WTC11 (cell line): ENCODE measurements at regions not wholly inside any gene's neighbourhood (a gene's known extent, or its start where the extent isn't known, plus 50 kb on each side); places are given as distances from the start of the nearest gene placed in this dataset.

ENCODE experiments used
- ATAC-seq: fragments of 200-7000 bp; cut with Tn5 transposase; 2 replicates; pipeline ENCODE4 v1.10.0; 2021; ENCODE audit warnings: mild to moderate bottlenecking, moderate library complexity
- CTCF ChIA-PET: fragments of 300-600 bp; sonication (Branson Sonifier 250); formaldehyde crosslinking; loops from one replicate; lab custom pipeline; 2021; ENCODE audit warnings: antibody characterized with exemption; lab: Charles Lee
- POLR2A ChIA-PET: fragments of 350-600 bp; sonication (Branson Sonifier 250); formaldehyde crosslinking; loops from one replicate; lab custom pipeline; 2021; ENCODE audit warnings: antibody characterized with exemption; lab: Charles Lee
- DNase-seq: peaks from one replicate; pipeline ENCODE4 v3.0.0; 2021; ENCODE audit warnings: low spot score
- H3K27ac Mint-ChIP-seq: 2 replicates; pipeline ENCODE4 v1.8.0; 2021; ENCODE audit warnings: mixed read lengths
- H3K27me3 Mint-ChIP-seq: 2 replicates; pipeline ENCODE4 v1.8.0; 2021; ENCODE audit warnings: low read depth, mild to moderate bottlenecking, moderate library complexity, mixed read lengths
- H3K36me3 Mint-ChIP-seq: 2 replicates; pipeline ENCODE4 v1.8.0; 2021; ENCODE audit warnings: mixed read lengths
- H3K4me1 Mint-ChIP-seq: 2 replicates; pipeline ENCODE4 v1.8.0; 2022; ENCODE audit warnings: mixed read lengths
- H3K4me3 Mint-ChIP-seq: 2 replicates; pipeline ENCODE4 v1.8.0; 2021; ENCODE audit warnings: mild to moderate bottlenecking, moderate library complexity, mixed read lengths
- H3K9me3 Mint-ChIP-seq: 2 replicates; pipeline ENCODE4 v1.8.0; 2021; ENCODE audit warnings: mixed read lengths
- ATF1 ChIP-seq: sonication (generic); formaldehyde crosslinking; IDR thresholded peaks from 2 replicates; pipeline ENCODE4 v1.8.1; 2023; ENCODE audit warnings: mild to moderate bottlenecking, moderate library complexity, missing genetic modification reagents
- ATF3 ChIP-seq: sonication (generic); formaldehyde crosslinking; conservative IDR thresholded peaks from 2 replicates; pipeline ENCODE4 v1.8.1; 2022; ENCODE audit warnings: mild to moderate bottlenecking, missing genetic modification reagents
- E2F4 ChIP-seq: sonication (generic); formaldehyde crosslinking; IDR thresholded peaks from 2 replicates; pipeline ENCODE4 v1.8.1; 2022; ENCODE audit warnings: low read depth, mild to moderate bottlenecking, moderate library complexity, missing genetic modification reagents, borderline replicate concordance
- EMX1 ChIP-seq: fragments of 250-450 bp; sonication (Bioruptor Pico); IDR thresholded peaks from 2 replicates; pipeline ENCODE4 v1.8.0; 2021; ENCODE audit warnings: mild to moderate bottlenecking
- ESRRA ChIP-seq: sonication (generic); formaldehyde crosslinking; IDR thresholded peaks from 2 replicates; pipeline ENCODE4 v1.8.1; 2022; ENCODE audit warnings: mild to moderate bottlenecking, missing genetic modification reagents, borderline replicate concordance
- ETV6 ChIP-seq: sonication (generic); formaldehyde crosslinking; IDR thresholded peaks from 2 replicates; pipeline ENCODE4 v1.8.1; 2022; ENCODE audit warnings: mild to moderate bottlenecking, missing genetic modification reagents
- FOXJ3 ChIP-seq: sonication (generic); formaldehyde crosslinking; IDR thresholded peaks from 2 replicates; pipeline ENCODE4 v1.9.0; 2021; ENCODE audit warnings: missing genetic modification reagents, mild to moderate bottlenecking, borderline replicate concordance
- MYBL2 ChIP-seq: sonication (generic); formaldehyde crosslinking; IDR thresholded peaks from 2 replicates; pipeline ENCODE4 v1.8.1; 2023; ENCODE audit warnings: mild to moderate bottlenecking, moderate library complexity, missing genetic modification reagents
- NFATC4 ChIP-seq: fragments of 250-450 bp; sonication (Bioruptor Pico); IDR thresholded peaks from 2 replicates; pipeline ENCODE4 v1.9.0; 2021; ENCODE audit warnings: mild to moderate bottlenecking
- OVOL2 ChIP-seq: fragments of 250-450 bp; sonication (Bioruptor Pico); IDR thresholded peaks from 2 replicates; pipeline ENCODE4 v1.9.0; 2021; ENCODE audit warnings: mild to moderate bottlenecking, borderline replicate concordance
- SMAD3 ChIP-seq: sonication (generic); formaldehyde crosslinking; IDR thresholded peaks from 2 replicates; pipeline ENCODE4 v1.8.0; 2022; ENCODE audit warnings: missing genetic modification reagents, mild to moderate bottlenecking, borderline replicate concordance
- SMAD4 ChIP-seq: sonication (generic); formaldehyde crosslinking; IDR thresholded peaks from 2 replicates; pipeline ENCODE4 v1.8.0; 2022; ENCODE audit warnings: mild to moderate bottlenecking, missing genetic modification reagents
- TCF7 ChIP-seq: sonication (generic); formaldehyde crosslinking; IDR thresholded peaks from 2 replicates; pipeline ENCODE4 v1.8.0; 2022; ENCODE audit warnings: mild to moderate bottlenecking, low read depth, missing genetic modification reagents, moderate library complexity
- TF ChIP-seq, protein P1 (sequence below): sonication (generic); formaldehyde crosslinking; IDR thresholded peaks from 2 replicates; pipeline ENCODE4 v1.8.1; 2023; ENCODE audit warnings: mild to moderate bottlenecking, missing genetic modification reagents, moderate library complexity
- TF ChIP-seq, protein P2 (sequence below): sonication (generic); formaldehyde crosslinking; IDR thresholded peaks from 2 replicates; pipeline ENCODE4 v1.8.0; 2022; ENCODE audit warnings: missing genetic modification reagents

GRCh38 chr2:18123211-18123570, 244.7 kb downstream of the KCNS3 start:
- H3K9me3 Mint-ChIP-seq, result no peaks in the 10 kb centered on the region
- no peak overlapping the region for H3K27ac Mint-ChIP-seq
- H3K36me3 Mint-ChIP-seq, result no peaks in the 10 kb centered on the region
- H3K4me1 Mint-ChIP-seq, result no peaks in the 10 kb centered on the region
- POLR2A ChIA-PET, result no interaction called here
- ATAC-seq, result no peak
- H3K4me3 Mint-ChIP-seq, result no peak overlapping the region
- no peak for DNase-seq
- TF ChIP-seq MYBL2 (CRISPR knock-in tag) (no peak), NFATC4 (no peak), SMAD4 (no peak), ATF3 (CRISPR knock-in tag) (no peak), ETV6 (no peak), E2F4 (CRISPR knock-in tag) (no peak), SMAD3 (CRISPR knock-in tag) (no peak), FOXJ3 (CRISPR knock-in tag) (no peak)
- TF ChIP-seq, all 79 proteins: peak for 0
- CTCF ChIA-PET, result no interaction called here
- H3K27me3 Mint-ChIP-seq, result no peaks in the 10 kb centered on the region

DNA sequence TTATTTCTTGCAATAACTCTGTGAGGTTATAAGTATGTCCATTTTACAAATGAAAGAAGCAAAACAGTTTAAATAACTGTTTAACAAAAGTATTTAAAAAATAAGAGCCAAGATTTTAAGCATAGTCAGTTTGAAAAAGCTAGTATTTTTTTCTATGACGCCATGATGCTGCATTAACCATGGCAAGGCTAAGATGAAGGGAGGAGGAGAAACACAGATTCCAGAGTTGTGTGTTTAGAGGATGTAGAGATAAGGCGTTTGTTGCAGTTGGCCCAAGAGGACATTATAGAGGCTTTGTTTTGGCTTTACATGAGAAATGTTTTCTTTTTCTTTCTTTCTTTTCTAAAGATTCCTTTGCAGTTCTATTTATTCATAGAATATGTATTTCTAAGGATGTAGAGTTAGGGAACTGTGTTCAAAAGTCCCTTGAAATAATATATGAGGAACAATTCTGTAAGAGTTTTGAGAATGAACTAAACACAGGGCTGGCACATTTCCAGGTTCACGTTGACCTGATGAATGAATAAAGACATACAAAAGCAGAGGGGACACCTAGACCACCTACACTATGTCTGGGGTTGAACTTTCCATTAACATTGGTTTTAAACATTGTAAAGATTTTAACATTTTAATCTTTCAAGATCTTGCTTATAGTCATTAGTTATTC, 244.2 kb downstream of the KCNS3 start:
- CTCF ChIA-PET, result interaction anchor here (0.6 kb wide), 1 partner anchor 55 kb away, joined by 3 read pairs; no protein-coding TSS in a partner anchor
- DNase-seq (no peak), ATAC-seq (no peak)
- Mint-ChIP-seq H3K27me3 (no peaks in the 10 kb centered on the region), H3K9me3 (no peaks in the 10 kb centered on the region), H3K4me3 (no peak overlapping the region)
- TF ChIP-seq TCF7 (CRISPR knock-in tag) (no peak), EMX1 (no peak), SMAD4 (no peak), ATF1 (CRISPR knock-in tag) (no peak)
- TF ChIP-seq, protein P1, sequence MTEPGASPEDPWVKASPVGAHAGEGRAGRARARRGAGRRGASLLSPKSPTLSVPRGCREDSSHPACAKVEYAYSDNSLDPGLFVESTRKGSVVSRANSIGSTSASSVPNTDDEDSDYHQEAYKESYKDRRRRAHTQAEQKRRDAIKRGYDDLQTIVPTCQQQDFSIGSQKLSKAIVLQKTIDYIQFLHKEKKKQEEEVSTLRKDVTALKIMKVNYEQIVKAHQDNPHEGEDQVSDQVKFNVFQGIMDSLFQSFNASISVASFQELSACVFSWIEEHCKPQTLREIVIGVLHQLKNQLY (CRISPR knock-in tag), result no peak
- TF ChIP-seq, protein P2, sequence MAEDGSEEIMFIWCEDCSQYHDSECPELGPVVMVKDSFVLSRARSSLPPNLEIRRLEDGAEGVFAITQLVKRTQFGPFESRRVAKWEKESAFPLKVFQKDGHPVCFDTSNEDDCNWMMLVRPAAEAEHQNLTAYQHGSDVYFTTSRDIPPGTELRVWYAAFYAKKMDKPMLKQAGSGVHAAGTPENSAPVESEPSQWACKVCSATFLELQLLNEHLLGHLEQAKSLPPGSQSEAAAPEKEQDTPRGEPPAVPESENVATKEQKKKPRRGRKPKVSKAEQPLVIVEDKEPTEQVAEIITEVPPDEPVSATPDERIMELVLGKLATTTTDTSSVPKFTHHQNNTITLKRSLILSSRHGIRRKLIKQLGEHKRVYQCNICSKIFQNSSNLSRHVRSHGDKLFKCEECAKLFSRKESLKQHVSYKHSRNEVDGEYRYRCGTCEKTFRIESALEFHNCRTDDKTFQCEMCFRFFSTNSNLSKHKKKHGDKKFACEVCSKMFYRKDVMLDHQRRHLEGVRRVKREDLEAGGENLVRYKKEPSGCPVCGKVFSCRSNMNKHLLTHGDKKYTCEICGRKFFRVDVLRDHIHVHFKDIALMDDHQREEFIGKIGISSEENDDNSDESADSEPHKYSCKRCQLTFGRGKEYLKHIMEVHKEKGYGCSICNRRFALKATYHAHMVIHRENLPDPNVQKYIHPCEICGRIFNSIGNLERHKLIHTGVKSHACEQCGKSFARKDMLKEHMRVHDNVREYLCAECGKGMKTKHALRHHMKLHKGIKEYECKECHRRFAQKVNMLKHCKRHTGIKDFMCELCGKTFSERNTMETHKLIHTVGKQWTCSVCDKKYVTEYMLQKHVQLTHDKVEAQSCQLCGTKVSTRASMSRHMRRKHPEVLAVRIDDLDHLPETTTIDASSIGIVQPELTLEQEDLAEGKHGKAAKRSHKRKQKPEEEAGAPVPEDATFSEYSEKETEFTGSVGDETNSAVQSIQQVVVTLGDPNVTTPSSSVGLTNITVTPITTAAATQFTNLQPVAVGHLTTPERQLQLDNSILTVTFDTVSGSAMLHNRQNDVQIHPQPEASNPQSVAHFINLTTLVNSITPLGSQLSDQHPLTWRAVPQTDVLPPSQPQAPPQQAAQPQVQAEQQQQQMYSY (CRISPR knock-in tag), result no peak
- TF ChIP-seq, all 79 proteins: peak for 0
- H3K36me3 Mint-ChIP-seq, result no peaks in the 10 kb centered on the region
- H3K27ac Mint-ChIP-seq, result no peak overlapping the region
- POLR2A ChIA-PET, result no interaction called here
- no peaks in the 10 kb centered on the region for H3K4me1 Mint-ChIP-seq

- H3K27ac Mint-ChIP-seq, result no peak overlapping the region
- no peaks in the 10 kb centered on the region for H3K4me1 Mint-ChIP-seq
- ATAC-seq (no peak), DNase-seq (no peak)
- no peak overlapping the region for H3K4me3 Mint-ChIP-seq
- TF ChIP-seq ESRRA (CRISPR knock-in tag) (no peak), NFATC4 (no peak), ATF3 (CRISPR knock-in tag) (no peak), FOXJ3 (CRISPR knock-in tag) (no peak), OVOL2 (CRISPR knock-in tag) (no peak)
- H3K27me3 Mint-ChIP-seq, result no peaks in the 10 kb centered on the region
- POLR2A ChIA-PET, result no interaction called here
- peaks cover 4% of the 10 kb centered on the region; the same call in 1 of the 2 replicates for H3K9me3 Mint-ChIP-seq
- CTCF ChIA-PET, result interaction anchor here (0.9 kb wide), 1 partner anchor 268 kb away, joined by 3 read pairs; no protein-coding TSS in a partner anchor
- H3K36me3 Mint-ChIP-seq, result no peaks in the 10 kb centered on the region
These were observed 241.4 kb downstream of the KCNS3 start for GRCh38 chr2:18119883-18120282.
